ENCODE measurements at regions not wholly inside any gene's neighbourhood (a gene's known extent, or its start where the extent isn't known, plus 50 kb on each side); places are given as distances from the start of the nearest gene placed in this dataset.

DNA sequence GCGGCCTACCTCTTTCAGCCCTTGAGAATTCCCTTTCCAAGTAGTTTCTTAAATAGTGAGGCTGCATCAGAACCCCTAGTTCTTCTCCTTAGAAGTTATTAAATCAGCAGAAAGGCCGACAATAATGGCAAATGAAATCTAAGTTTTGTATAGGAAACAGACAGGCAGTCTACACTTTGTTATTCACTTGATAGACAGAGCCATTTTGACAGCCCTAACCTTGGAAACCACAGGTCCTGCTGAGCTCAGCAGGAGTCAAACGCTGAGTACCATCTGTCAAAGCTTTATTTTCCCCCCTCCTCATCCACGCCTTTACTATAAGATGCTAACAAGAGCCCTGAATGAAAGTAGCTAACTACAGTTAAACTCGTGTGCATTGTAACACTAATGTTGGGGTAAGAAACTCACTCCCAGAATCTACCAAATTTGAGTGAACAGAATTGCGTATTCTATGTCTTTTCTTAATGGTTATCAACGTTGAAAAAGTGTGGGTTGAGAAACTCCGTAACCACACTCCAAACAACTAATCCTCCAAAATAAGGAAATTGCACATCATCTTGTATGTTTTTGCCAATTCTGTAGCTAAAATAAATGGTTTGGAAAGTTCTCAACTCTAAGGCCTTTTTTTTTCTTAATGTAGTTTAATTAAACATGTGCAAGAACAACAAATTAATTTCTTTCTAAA is 90.6 kb upstream of the EFEMP1 start:
- H3K4me3 ChIP-seq: no peak overlapping the region
- no peak overlapping the region for H3K27ac ChIP-seq
- DNase-seq (ENCODE audit: low spot score): peak; percentile 55
- H3K9ac ChIP-seq: no peak overlapping the region
- no peaks in the 10 kb centered on the region for H4K20me1 ChIP-seq (ENCODE audit: low read depth)
- H3K9me3 Mint-ChIP-seq: no peaks in the 10 kb centered on the region
- peaks cover 31% of the 10 kb centered on the region for H3K27me3 Mint-ChIP-seq (ENCODE audit: insufficient read depth, low read depth)
- H3K79me2 ChIP-seq (ENCODE audit: low read depth): no peaks in the 10 kb centered on the region
- H3K27ac Mint-ChIP-seq: peak overlapping the region; percentile 58
- H3K4me3 Mint-ChIP-seq: peak overlapping the region; percentile 59
- no peaks in the 10 kb centered on the region for H3K36me3 Mint-ChIP-seq
- no peaks in the 10 kb centered on the region for H3K36me3 ChIP-seq
- H3K4me1 Mint-ChIP-seq: peaks cover 28% of the 10 kb centered on the region
- peak overlapping the region; percentile 22 for H3K4me2 ChIP-seq
- TF ChIP-seq, protein P1, sequence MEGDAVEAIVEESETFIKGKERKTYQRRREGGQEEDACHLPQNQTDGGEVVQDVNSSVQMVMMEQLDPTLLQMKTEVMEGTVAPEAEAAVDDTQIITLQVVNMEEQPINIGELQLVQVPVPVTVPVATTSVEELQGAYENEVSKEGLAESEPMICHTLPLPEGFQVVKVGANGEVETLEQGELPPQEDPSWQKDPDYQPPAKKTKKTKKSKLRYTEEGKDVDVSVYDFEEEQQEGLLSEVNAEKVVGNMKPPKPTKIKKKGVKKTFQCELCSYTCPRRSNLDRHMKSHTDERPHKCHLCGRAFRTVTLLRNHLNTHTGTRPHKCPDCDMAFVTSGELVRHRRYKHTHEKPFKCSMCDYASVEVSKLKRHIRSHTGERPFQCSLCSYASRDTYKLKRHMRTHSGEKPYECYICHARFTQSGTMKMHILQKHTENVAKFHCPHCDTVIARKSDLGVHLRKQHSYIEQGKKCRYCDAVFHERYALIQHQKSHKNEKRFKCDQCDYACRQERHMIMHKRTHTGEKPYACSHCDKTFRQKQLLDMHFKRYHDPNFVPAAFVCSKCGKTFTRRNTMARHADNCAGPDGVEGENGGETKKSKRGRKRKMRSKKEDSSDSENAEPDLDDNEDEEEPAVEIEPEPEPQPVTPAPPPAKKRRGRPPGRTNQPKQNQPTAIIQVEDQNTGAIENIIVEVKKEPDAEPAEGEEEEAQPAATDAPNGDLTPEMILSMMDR (IDR thresholded peaks at IDR 0.05): no peak
- TF ChIP-seq EZH2 (IDR thresholded peaks at IDR 0.05) (no peak), EZH2phosphoT487 (IDR thresholded peaks at IDR 0.05) (no peak)
- no peaks in the 10 kb centered on the region for H3K9me3 ChIP-seq (ENCODE audit: low read depth)
- peaks cover 62% of the 10 kb centered on the region for H3K4me1 ChIP-seq
- peaks cover 17% of the 10 kb centered on the region for H3F3A ChIP-seq (ENCODE audit: low read depth)
- H2AFZ ChIP-seq (replicated peaks): no peak overlapping the region
- no peaks in the 10 kb centered on the region for H3K27me3 ChIP-seq

DNA sequence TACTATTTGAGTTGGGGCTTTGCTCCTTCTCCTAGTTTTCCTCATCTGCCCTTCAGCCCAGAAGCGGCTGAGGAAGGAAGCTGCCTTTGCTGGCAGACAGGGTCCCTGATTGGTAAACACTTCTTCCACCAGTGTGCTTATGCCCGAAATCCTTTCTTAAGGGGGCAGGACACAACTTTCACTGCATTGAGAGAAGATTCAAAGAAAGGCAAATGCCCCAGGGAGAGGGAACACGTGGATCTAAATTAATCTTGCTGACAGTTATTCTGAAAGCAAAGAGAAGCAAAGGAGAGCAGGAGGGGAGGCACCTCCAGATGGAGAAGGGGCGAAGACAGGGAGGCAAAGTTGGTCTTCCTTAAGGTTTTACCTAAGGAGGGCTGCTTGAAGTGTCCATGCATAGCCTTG is 92.1 kb upstream of the EFEMP1 start:
- peak overlapping the region; percentile 3 for H3K27ac Mint-ChIP-seq
- Histone ChIP-seq H3K27ac (no peak overlapping the region), H4K20me1 (ENCODE audit: low read depth) (no peaks in the 10 kb centered on the region), H3K79me2 (ENCODE audit: low read depth) (no peaks in the 10 kb centered on the region), H3K9me3 (ENCODE audit: low read depth) (no peaks in the 10 kb centered on the region), H3K27me3 (no peaks in the 10 kb centered on the region), H3K4me1 (peaks cover 57% of the 10 kb centered on the region), H3F3A (ENCODE audit: low read depth) (peaks cover 12% of the 10 kb centered on the region), H3K4me3 (peak overlapping the region; percentile 9), H3K9ac (no peak overlapping the region), H3K4me2 (peak overlapping the region; percentile 63), H3K36me3 (no peaks in the 10 kb centered on the region), H2AFZ (replicated peaks) (peak overlapping the region; percentile 72)
- peak overlapping the region; percentile 2 for H3K4me3 Mint-ChIP-seq
- peak; percentile 35 for DNase-seq (ENCODE audit: low spot score)
- no peaks in the 10 kb centered on the region for H3K9me3 Mint-ChIP-seq
- no peaks in the 10 kb centered on the region for H3K36me3 Mint-ChIP-seq
- TF ChIP-seq EZH2phosphoT487 (IDR thresholded peaks at IDR 0.05) (no peak), EZH2 (IDR thresholded peaks at IDR 0.05) (no peak)
- TF ChIP-seq, protein P1 (IDR thresholded peaks at IDR 0.05): no peak
- peaks cover 28% of the 10 kb centered on the region for H3K4me1 Mint-ChIP-seq
- peaks cover 35% of the 10 kb centered on the region for H3K27me3 Mint-ChIP-seq (ENCODE audit: insufficient read depth, low read depth)

DNA sequence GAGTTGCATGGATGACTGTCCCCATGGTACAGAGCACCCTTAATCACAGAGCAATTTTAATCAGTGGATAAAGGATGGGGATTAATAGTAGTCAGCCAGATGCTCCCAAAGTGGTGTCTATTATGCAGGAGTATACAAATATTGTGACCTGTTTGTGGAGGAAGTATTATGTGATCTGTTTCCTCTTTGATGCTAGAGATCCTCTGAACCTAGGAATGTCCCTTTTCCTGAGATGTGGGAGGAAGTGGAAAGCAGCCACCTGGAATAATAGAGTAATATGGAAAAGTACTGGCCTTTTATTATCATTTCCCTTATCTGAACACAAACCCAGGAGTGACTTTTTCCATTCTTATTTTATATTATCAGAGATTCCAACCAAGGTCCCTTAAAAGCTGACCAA is 94.2 kb upstream of the EFEMP1 start:
- H3K27ac Mint-ChIP-seq: no peak overlapping the region
- H3K27ac ChIP-seq: no peak overlapping the region
- H3K4me1 ChIP-seq: peaks cover 57% of the 10 kb centered on the region
- H3F3A ChIP-seq (ENCODE audit: low read depth): peaks cover 17% of the 10 kb centered on the region
- H3K4me2 ChIP-seq: peak overlapping the region; percentile 11
- H3K4me1 Mint-ChIP-seq: peaks cover 34% of the 10 kb centered on the region
- H3K9me3 Mint-ChIP-seq: no peaks in the 10 kb centered on the region
- no peak for DNase-seq (ENCODE audit: low spot score)
- H3K9me3 ChIP-seq (ENCODE audit: low read depth): no peaks in the 10 kb centered on the region
- no peaks in the 10 kb centered on the region for H3K79me2 ChIP-seq (ENCODE audit: low read depth)
- H3K4me3 ChIP-seq: no peak overlapping the region
- H3K9ac ChIP-seq: no peak overlapping the region
- TF ChIP-seq, protein P1 (IDR thresholded peaks at IDR 0.05): no peak
- TF ChIP-seq EZH2phosphoT487 (IDR thresholded peaks at IDR 0.05): no peak
- no peak for TF ChIP-seq EZH2 (IDR thresholded peaks at IDR 0.05)
- H3K4me3 Mint-ChIP-seq: no peak overlapping the region
- no peaks in the 10 kb centered on the region for H3K36me3 ChIP-seq
- H4K20me1 ChIP-seq (ENCODE audit: low read depth): no peaks in the 10 kb centered on the region
- H3K27me3 Mint-ChIP-seq (ENCODE audit: insufficient read depth, low read depth): peaks cover 32% of the 10 kb centered on the region
- no peaks in the 10 kb centered on the region for H3K27me3 ChIP-seq
- no peaks in the 10 kb centered on the region for H3K36me3 Mint-ChIP-seq
- no peak overlapping the region for H2AFZ ChIP-seq (replicated peaks)
